Common myeloid progenitor, CD34-positive (primary cell): ENCODE measurements at regions not wholly inside any gene's neighbourhood (a gene's known extent, or its start where the extent isn't known, plus 50 kb on each side); places are given as distances from the start of the nearest gene placed in this dataset.

ENCODE experiments used
- CTCF ChIA-PET: fragments of 350-600 bp; sonication (Branson Sonifier 250); formaldehyde crosslinking; loops from one replicate; lab custom pipeline; 2021; ENCODE audit warnings: antibody characterized with exemption; lab: Charles Lee
- POLR2A ChIA-PET: fragments of 350-600 bp; sonication (Branson Sonifier 250); formaldehyde crosslinking; loops from one replicate; lab custom pipeline; 2021; ENCODE audit warnings: antibody characterized with exemption; lab: Charles Lee
- DNase-seq, 3 donors: peaks; one replicate each; pipeline versions ENCODE4 v3.0.0 to v3.0.0-alpha.2; 2013
- H3K27ac ChIP-seq, 2 experiments: 1 replicate in 1 of 2; 2 replicates in 1 of 2; pipeline ENCODE4 v1.7.0; 2013; ENCODE audit warnings: inconsistent platforms in 2 of 2, low read length in 2 of 2, mild to moderate bottlenecking in 2 of 2, low read depth in 1 of 2, moderate library complexity in 1 of 2; ENCODE audit not compliant: severe bottlenecking in 2 of 2, insufficient read depth in 1 of 2, poor library complexity in 1 of 2
- H3K27me3 ChIP-seq, 5 experiments: replicated peaks in 2 of 5; 1 replicate in 3 of 5; 2 replicates in 2 of 5; pipeline versions ENCODE4 v1.6.1 to v1.7.0; 2013; ENCODE audit warnings: low read length in 4 of 5, mild to moderate bottlenecking in 2 of 5, moderate library complexity in 2 of 5, inconsistent platforms in 1 of 5; ENCODE audit not compliant: insufficient read depth in 5 of 5, control insufficient read depth in 4 of 5
- H3K36me3 ChIP-seq, 4 experiments: 1 replicate in 2 of 4; 2 replicates in 2 of 4; pipeline versions ENCODE4 v1.6.1 to v1.7.0; 2013; ENCODE audit warnings: low read length in 3 of 4, control low read depth in 1 of 4, mild to moderate bottlenecking in 1 of 4; ENCODE audit not compliant: control insufficient read depth in 4 of 4, insufficient read depth in 4 of 4
- H3K4me1 ChIP-seq, 4 experiments: 1 replicate in 3 of 4; 2 replicates in 1 of 4; pipeline versions ENCODE4 v1.6.1 to v1.7.1; 2013; ENCODE audit warnings: low read length in 3 of 4, mild to moderate bottlenecking in 3 of 4, control low read depth in 1 of 4, inconsistent platforms in 1 of 4, moderate library complexity in 1 of 4; ENCODE audit not compliant: control insufficient read depth in 4 of 4, insufficient read depth in 4 of 4; ENCODE audit errors: control extremely low read depth in 1 of 4
- H3K4me3 ChIP-seq, 7 experiments: 1 replicate in 4 of 7; 2 replicates in 3 of 7; pipeline versions ENCODE4 v1.5.1 to v1.7.0; 2013; ENCODE audit warnings: mild to moderate bottlenecking in 7 of 7, low read length in 6 of 7, moderate library complexity in 6 of 7, inconsistent platforms in 2 of 7, low read depth in 2 of 7, control low read depth in 1 of 7; ENCODE audit not compliant: insufficient read depth in 4 of 7, control insufficient read depth in 1 of 7; ENCODE audit errors: extremely low read depth in 1 of 7
- H3K9me3 ChIP-seq, 5 experiments: 1 replicate in 4 of 5; 2 replicates in 1 of 5; pipeline versions ENCODE4 v1.6.1 to v1.7.1; 2013; ENCODE audit warnings: low read length in 4 of 5, mild to moderate bottlenecking in 2 of 5, inconsistent platforms in 1 of 5, low read depth in 1 of 5, moderate library complexity in 1 of 5; ENCODE audit not compliant: control insufficient read depth in 4 of 5, insufficient read depth in 2 of 5; ENCODE audit errors: control extremely low read depth in 1 of 5
- WGBS: methylation state at CpG from one replicate; pipeline ENCODE4 v1.1.5; 2013; ENCODE audit not compliant: insufficient coverage; 5-methylcytosine and 5-hydroxymethylcytosine counted together

- H3K27me3 ChIP-seq, result no peaks in the 10 kb centered on the region
- POLR2A ChIA-PET, result no interaction called here
- WGBS, result 100% methylated on average over 2 of the region's 2 CpGs
These were observed 423.2 kb downstream of the RFPL4B start for GRCh38 chr6:112770308-112770707.

DNA sequence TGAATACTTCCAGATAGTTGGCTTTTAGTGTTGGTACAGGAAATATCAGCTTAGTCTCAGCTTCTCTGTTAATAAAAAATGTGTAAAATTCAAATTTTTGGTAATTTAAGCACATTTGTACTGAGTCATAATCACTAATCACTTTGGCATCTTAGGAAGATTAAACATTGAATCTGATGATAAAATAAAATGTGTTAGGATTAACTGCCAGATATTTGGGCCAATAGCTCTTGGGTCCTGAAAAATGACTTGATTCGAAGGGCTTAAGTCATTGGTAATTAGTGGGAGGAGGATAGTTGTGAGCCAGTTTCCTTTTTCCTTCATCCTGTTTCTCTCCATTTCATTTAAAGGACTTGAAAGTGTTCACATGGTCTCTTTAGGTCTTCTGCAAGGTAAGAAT is 426.1 kb downstream of the RFPL4B start:
- ChIA-PET POLR2A (no interaction called here), CTCF (no interaction called here)
- Histone ChIP-seq H3K36me3 (no peaks in the 10 kb centered on the region), H3K27ac (no peak overlapping the region), H3K9me3 (peaks cover 0 to 2% (median 0%) of the 10 kb centered on the region in 5 experiments), H3K27me3 (no peaks in the 10 kb centered on the region), H3K4me3 (no peak overlapping the region), H3K4me1 (no peaks in the 10 kb centered on the region)
- no CpG with 5 or more reads among the region's 1 CpG for WGBS
- no peak for DNase-seq

More at GRCh38 chr6:112770308-112770707, 423.2 kb downstream of the RFPL4B start:
- H3K27ac ChIP-seq, result no peak overlapping the region
- DNase-seq, result no peak
- CTCF ChIA-PET, result no interaction called here
- H3K4me3 ChIP-seq, result no peak overlapping the region
- H3K4me1 ChIP-seq, result no peaks in the 10 kb centered on the region
- peaks cover 0 to 12% (median 4%) of the 10 kb centered on the region in 5 experiments for H3K9me3 ChIP-seq
- H3K36me3 ChIP-seq, result no peaks in the 10 kb centered on the region

DNA sequence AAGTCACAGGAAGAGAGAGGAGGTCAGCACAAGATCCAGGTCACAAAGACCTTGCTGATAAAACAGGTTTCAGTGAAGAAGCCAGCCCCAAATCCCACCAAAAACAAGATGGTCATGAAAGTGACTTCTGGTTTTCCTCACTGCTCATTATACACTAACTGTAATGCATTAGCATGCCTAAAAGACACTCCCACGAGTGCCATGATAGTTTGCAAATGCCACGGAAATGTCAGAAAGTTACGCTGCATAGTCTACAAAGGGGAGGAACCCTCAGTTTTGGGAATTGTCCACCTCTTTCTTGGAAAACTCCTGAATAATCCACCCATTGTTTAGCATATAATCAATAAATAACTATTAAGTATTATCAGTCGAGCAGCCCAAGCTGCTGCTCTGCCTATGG is 427.2 kb downstream of the RFPL4B start:
- no peak overlapping the region for H3K4me3 ChIP-seq
- no peaks in the 10 kb centered on the region for H3K36me3 ChIP-seq
- ChIA-PET CTCF (interaction anchor here (2.0 kb wide), 1 partner anchor 1085 kb away, joined by 5 read pairs; no protein-coding TSS in a partner anchor), POLR2A (no interaction called here)
- no peaks in the 10 kb centered on the region for H3K27me3 ChIP-seq
- WGBS, result 94% methylated on average over 4 of the region's 4 CpGs
- H3K27ac ChIP-seq, result no peak overlapping the region
- H3K9me3 ChIP-seq, result no peaks in the 10 kb centered on the region
- DNase-seq, result no peak
- H3K4me1 ChIP-seq, result no peaks in the 10 kb centered on the region

GRCh38 chr6:112780498-112781096 is 433.5 kb downstream of the RFPL4B start:
- ChIA-PET POLR2A (no interaction called here), CTCF (no interaction called here)
- no peaks in the 10 kb centered on the region for H3K9me3 ChIP-seq
- no peak overlapping the region for H3K27ac ChIP-seq
- no peaks in the 10 kb centered on the region for H3K36me3 ChIP-seq
- H3K27me3 ChIP-seq, result no peaks in the 10 kb centered on the region
- H3K4me3 ChIP-seq, result no peak overlapping the region
- no peaks in the 10 kb centered on the region for H3K4me1 ChIP-seq
- no CpG with 5 or more reads among the region's 9 CpGs for WGBS
- DNase-seq, result peak; percentile 80 to 86 (median 81)

- Histone ChIP-seq H3K36me3 (no peaks in the 10 kb centered on the region), H3K27me3 (no peaks in the 10 kb centered on the region), H3K4me1 (no peaks in the 10 kb centered on the region), H3K27ac (no peak overlapping the region), H3K4me3 (no peak overlapping the region), H3K9me3 (no peaks in the 10 kb centered on the region)
- no peak for DNase-seq
- POLR2A ChIA-PET, result no interaction called here
- WGBS, result 83% methylated on average over 1 of the region's 2 CpGs
- CTCF ChIA-PET, result interaction anchor here (1.0 to 1.4 kb wide), 3 partner anchors 10 to 1132 kb away, joined by 3 to 4 read pairs (median 3); no protein-coding TSS in a partner anchor
These were observed 434.1 kb downstream of the RFPL4B start for GRCh38 chr6:112781241-112781640.

DNA sequence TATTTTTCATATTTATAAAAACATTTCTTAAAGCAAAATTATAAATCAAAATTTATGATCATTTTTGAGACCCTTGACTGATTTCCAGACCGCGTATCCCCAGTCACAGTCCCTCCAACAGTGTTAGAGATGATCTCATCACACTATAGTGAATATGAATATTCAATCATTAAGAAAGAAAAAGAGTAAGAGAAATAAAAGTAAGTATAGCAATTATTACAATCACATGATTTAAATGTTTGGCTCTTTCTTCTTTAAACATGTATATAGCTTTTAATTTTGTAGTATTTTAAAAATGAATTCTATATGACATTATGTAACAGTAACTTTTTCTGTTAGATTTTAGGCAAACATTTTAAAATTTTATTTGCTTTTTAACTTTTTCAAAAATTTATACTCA is 438.3 kb downstream of the RFPL4B start:
- Histone ChIP-seq H3K27ac (no peak overlapping the region), H3K9me3 (no peaks in the 10 kb centered on the region), H3K27me3 (no peaks in the 10 kb centered on the region), H3K4me3 (no peak overlapping the region), H3K36me3 (no peaks in the 10 kb centered on the region), H3K4me1 (no peaks in the 10 kb centered on the region)
- ChIA-PET CTCF (interaction anchor here (0.8 to 2.9 kb wide), 2 partner anchors 1073 to 1121 kb away, joined by 4 to 11 read pairs; no protein-coding TSS in a partner anchor), POLR2A (no interaction called here)
- WGBS, result no CpG with 5 or more reads among the region's 2 CpGs
- DNase-seq, result no peak

DNA sequence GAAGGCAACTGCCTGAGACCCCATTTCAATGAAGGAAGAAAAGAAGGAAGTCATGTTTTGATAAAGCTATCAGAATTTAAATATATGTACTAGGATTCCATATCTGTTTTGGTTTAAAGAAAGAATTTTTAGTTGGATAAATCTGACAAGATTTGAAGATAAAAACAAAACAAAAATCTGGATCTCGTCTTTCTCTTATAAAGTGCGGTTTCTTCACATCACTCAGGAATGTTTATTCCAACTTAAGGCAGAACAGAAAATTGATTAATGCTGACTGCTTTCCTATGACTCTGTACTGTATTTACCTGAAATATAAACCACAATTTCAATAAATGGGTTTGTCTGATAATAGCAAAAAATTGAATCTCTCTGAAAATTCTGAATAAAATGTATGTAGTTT is 439.7 kb downstream of the RFPL4B start:
- Histone ChIP-seq H3K27ac (no peak overlapping the region), H3K4me1 (no peaks in the 10 kb centered on the region), H3K36me3 (no peaks in the 10 kb centered on the region), H3K9me3 (no peaks in the 10 kb centered on the region), H3K27me3 (no peaks in the 10 kb centered on the region), H3K4me3 (no peak overlapping the region)
- WGBS, result no CpG with 5 or more reads among the region's 2 CpGs
- POLR2A ChIA-PET, result no interaction called here
- no peak for DNase-seq
- CTCF ChIA-PET, result interaction anchor here (1.4 to 1.8 kb wide), 2 partner anchors 12 to 1072 kb away, joined by 5 to 6 read pairs; no protein-coding TSS in a partner anchor
